ENCODE measurements at regions not wholly inside any gene's neighbourhood (a gene's known extent, or its start where the extent isn't known, plus 50 kb on each side); places are given as distances from the start of the nearest gene placed in this dataset.

DNA sequence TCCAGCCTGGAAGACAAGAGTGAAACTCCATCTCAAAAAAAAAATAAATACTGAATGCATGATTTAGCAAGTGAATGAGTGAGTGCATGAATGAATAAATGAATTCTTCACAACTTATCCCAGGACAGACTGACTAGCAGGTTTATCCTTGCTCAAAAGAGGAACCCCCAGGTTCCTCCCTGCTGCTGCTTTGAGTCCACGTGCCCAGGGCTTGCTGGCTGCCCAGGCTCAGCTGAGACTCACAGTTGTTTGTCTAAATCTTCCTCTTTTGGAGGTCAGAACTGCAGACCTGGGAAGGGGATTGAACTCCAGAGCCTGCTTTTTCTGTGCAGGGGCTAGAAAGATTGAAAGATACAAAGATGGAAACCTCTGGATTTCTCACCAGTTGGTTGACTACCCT, 117.4 kb upstream of the TMEM45B start:
- no peak for TF ChIP-seq CTCF (IDR thresholded peaks at IDR 0.05)
- no peak for TF ChIP-seq POLR2A (IDR thresholded peaks at IDR 0.05)
